K562 (cell line): ENCODE measurements at regions not wholly inside any gene's neighbourhood (a gene's known extent, or its start where the extent isn't known, plus 50 kb on each side); places are given as distances from the start of the nearest gene placed in this dataset.
A peak's percentile ranks its signal among the peaks of the same experiment; 100 is the strongest.

Source experiments
- EGR1 ChIP-seq: fragments of 450-650 bp; conservative IDR thresholded peaks from 2 replicates; pipeline ENCODE4 v1.6.1; 2017; ENCODE audit warnings: mild to moderate bottlenecking
- EHMT2 ChIP-seq: fragments of 450-650 bp; IDR thresholded peaks from 2 replicates; pipeline ENCODE4 v1.6.1; 2018; ENCODE audit warnings: antibody characterized with exemption
- EWSR1 ChIP-seq: fragments of 450-650 bp; IDR thresholded peaks from 2 replicates; pipeline ENCODE4 v1.6.1; 2018; ENCODE audit warnings: borderline replicate concordance, mild to moderate bottlenecking, low read depth, moderate library complexity; ENCODE audit not compliant: partially characterized antibody
- HMGN3 ChIP-seq: IDR thresholded peaks from 2 replicates; pipeline ENCODE4 v1.6.1; 2011; ENCODE audit warnings: borderline replicate concordance, low read depth, mild to moderate bottlenecking, mixed read lengths, low read length; ENCODE audit not compliant: insufficient read length; ENCODE audit errors: extremely low read depth
- IRF2 ChIP-seq: sonication (generic); formaldehyde crosslinking; IDR thresholded peaks from 2 replicates; pipeline ENCODE4 v1.8.1; 2022; ENCODE audit warnings: mild to moderate bottlenecking, missing genetic modification reagents
- KAT2B ChIP-seq: IDR thresholded peaks from one replicate; pipeline ENCODE4 v1.6.1; 2012; ENCODE audit warnings: low read depth, mild to moderate bottlenecking, control low read depth, inconsistent platforms, low read length, moderate library complexity
- KDM5B ChIP-seq: fragments of 200-600 bp; sonication (generic); IDR thresholded peaks from 2 replicates; pipeline ENCODE4 v1.6.1; 2012; ENCODE audit warnings: low read depth, mild to moderate bottlenecking, moderate library complexity, low read length, control low read depth, inconsistent platforms; ENCODE audit not compliant: insufficient replicate concordance
- KLF16 ChIP-seq: IDR thresholded peaks from 2 replicates; pipeline ENCODE4 v1.6.1; 2016; ENCODE audit warnings: antibody characterized with exemption
- NFIC ChIP-seq: fragments of 450-650 bp; IDR thresholded peaks from 2 replicates; pipeline ENCODE4 v1.6.1; 2017; ENCODE audit warnings: mild to moderate bottlenecking, inconsistent platforms
- NR4A1 ChIP-seq, 2 experiments: fragments of 250-450 bp in 1 of 2; fragments of 450-650 bp in 1 of 2; sonication (Bioruptor Pico) in 1 of 2; IDR thresholded peaks; 2 replicates each; pipeline versions ENCODE4 v1.4.0 to v1.6.1; 2016 to 2020; ENCODE audit warnings: mild to moderate bottlenecking in 2 of 2, missing compliant biosample characterization in 1 of 2, missing genetic modification characterization in 1 of 2, moderate library complexity in 1 of 2
- SAP30 ChIP-seq: fragments of 200-600 bp; sonication (generic); IDR thresholded peaks from 2 replicates; pipeline ENCODE4 v1.6.1; 2012; ENCODE audit warnings: borderline replicate concordance, low read depth, mild to moderate bottlenecking, moderate library complexity, low read length, control low read depth, inconsistent platforms; ENCODE audit not compliant: insufficient read depth, poor library complexity, severe bottlenecking
- SMAD3 ChIP-seq: fragments of 450-650 bp; formaldehyde crosslinking; conservative IDR thresholded peaks from 2 replicates; pipeline ENCODE4 v1.4.0; 2020; ENCODE audit warnings: mild to moderate bottlenecking
- SMARCA4 ChIP-seq: fragments of 450-650 bp; IDR thresholded peaks from 2 replicates; pipeline ENCODE4 v1.6.1; 2016
- ZBTB8A ChIP-seq: fragments of 450-650 bp; IDR thresholded peaks from 2 replicates; pipeline ENCODE4 v1.6.1; 2018; ENCODE audit warnings: mild to moderate bottlenecking, moderate library complexity; ENCODE audit not compliant: partially characterized antibody
- ZNF639 ChIP-seq, 2 experiments: fragments of 200-800 bp in 1 of 2; sonication (Bioruptor generic) in 1 of 2; sonication (generic) in 1 of 2; formaldehyde crosslinking in 1 of 2; IDR thresholded peaks in 1 of 2; conservative IDR thresholded peaks in 1 of 2; 2 replicates each; pipeline versions ENCODE4 v1.5.0 to v1.6.1; 2016 to 2020; ENCODE audit warnings: missing compliant biosample characterization in 1 of 2, missing genetic modification characterization in 1 of 2, missing genetic modification reagents in 1 of 2
- TF ChIP-seq, protein P1 (sequence below): fragments of 450-650 bp; IDR thresholded peaks from 2 replicates; pipeline ENCODE4 v1.6.1; 2017; ENCODE audit warnings: antibody characterized with exemption, mild to moderate bottlenecking
- TF ChIP-seq, protein P2 (sequence below): fragments of 250-450 bp; sonication (Bioruptor Pico); IDR thresholded peaks from 2 replicates; pipeline ENCODE4 v1.6.1; 2021; ENCODE audit warnings: mild to moderate bottlenecking
- TF ChIP-seq, protein P3 (sequence below): fragments of 250-450 bp; sonication (Bioruptor Pico); IDR thresholded peaks from 2 replicates; pipeline ENCODE4 v1.4.0; 2020; ENCODE audit warnings: mild to moderate bottlenecking, moderate library complexity, borderline replicate concordance

DNA sequence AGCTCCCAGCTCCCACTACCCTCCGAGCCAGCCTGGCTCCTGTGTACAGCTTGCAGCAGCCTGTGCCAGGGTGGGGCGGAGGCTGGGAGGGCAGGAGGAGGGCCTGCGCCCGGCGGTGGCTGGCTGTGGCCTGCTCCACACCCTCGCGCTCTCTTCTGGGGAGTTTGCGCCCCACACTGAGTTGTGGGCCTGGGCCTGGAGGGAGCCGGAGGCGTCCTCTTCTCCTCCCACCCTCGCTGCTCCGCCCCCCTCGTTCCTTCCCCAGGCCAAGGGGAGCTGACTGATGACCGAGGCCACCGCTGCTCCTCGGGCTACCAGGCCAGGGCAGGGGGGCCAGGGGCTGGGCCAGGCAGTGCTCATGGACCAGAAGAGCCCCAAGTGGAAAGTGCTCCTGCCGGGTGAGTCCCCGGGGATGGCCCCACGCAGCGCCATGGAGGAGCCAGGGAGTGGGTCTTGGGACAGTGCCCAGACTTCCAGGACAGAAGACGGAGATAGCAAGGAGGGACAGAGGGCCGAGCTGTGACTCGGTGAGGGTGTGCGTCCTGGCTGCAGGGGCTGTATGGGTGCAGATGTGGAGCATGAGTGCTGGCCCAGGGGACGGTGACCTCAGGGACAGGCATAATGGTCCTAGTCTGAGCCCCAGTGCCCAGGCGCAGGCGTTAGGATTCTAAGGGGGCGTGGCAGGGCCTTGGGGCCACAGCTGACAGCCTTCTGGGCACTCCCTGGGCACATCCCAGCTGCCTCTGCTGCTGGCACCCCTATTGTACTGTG lies 242.1 kb upstream of the GSE1 start (continued):
- TF ChIP-seq EWSR1 (no peak), EHMT2 (no peak), ZNF639 (CRISPR knock-in tag; conservative IDR thresholded peaks at IDR 0.05 in 1 of 2, IDR thresholded peaks at IDR 0.05 in 1 of 2) (no peak), SAP30 (peak; percentile 14), KDM5B (peak; percentile 50), NR4A1 (CRISPR knock-in tag; IDR thresholded peaks at IDR 0.05) (no peak), NR4A1 (tag; IDR thresholded peaks at IDR 0.05) (peak; percentile 38; the same call in 1 of the 2 replicates), EGR1 (peak; percentile 37), HMGN3 (peak; percentile 24), SMARCA4 (no peak), ZBTB8A (no peak), NFIC (0 out of 2 replicates have a peak, but pooled peaks have one; percentile 15), IRF2 (CRISPR knock-in tag) (0 out of 2 replicates have a peak, but pooled peaks have one; percentile 38), SMAD3 (no peak), KLF16 (no peak), KAT2B (no peak)
- TF ChIP-seq, protein P1, sequence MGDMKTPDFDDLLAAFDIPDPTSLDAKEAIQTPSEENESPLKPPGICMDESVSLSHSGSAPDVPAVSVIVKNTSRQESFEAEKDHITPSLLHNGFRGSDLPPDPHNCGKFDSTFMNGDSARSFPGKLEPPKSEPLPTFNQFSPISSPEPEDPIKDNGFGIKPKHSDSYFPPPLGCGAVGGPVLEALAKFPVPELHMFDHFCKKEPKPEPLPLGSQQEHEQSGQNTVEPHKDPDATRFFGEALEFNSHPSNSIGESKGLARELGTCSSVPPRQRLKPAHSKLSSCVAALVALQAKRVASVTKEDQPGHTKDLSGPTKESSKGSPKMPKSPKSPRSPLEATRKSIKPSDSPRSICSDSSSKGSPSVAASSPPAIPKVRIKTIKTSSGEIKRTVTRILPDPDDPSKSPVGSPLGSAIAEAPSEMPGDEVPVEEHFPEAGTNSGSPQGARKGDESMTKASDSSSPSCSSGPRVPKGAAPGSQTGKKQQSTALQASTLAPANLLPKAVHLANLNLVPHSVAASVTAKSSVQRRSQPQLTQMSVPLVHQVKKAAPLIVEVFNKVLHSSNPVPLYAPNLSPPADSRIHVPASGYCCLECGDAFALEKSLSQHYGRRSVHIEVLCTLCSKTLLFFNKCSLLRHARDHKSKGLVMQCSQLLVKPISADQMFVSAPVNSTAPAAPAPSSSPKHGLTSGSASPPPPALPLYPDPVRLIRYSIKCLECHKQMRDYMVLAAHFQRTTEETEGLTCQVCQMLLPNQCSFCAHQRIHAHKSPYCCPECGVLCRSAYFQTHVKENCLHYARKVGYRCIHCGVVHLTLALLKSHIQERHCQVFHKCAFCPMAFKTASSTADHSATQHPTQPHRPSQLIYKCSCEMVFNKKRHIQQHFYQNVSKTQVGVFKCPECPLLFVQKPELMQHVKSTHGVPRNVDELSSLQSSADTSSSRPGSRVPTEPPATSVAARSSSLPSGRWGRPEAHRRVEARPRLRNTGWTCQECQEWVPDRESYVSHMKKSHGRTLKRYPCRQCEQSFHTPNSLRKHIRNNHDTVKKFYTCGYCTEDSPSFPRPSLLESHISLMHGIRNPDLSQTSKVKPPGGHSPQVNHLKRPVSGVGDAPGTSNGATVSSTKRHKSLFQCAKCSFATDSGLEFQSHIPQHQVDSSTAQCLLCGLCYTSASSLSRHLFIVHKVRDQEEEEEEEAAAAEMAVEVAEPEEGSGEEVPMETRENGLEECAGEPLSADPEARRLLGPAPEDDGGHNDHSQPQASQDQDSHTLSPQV, result peak; percentile 46; the same call in 1 of the 2 replicates
- TF ChIP-seq, protein P2, sequence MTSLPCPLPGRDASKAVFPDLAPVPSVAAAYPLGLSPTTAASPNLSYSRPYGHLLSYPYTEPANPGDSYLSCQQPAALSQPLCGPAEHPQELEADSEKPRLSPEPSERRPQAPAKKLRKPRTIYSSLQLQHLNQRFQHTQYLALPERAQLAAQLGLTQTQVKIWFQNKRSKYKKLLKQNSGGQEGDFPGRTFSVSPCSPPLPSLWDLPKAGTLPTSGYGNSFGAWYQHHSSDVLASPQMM (CRISPR knock-in tag), result no peak
- TF ChIP-seq, protein P3, sequence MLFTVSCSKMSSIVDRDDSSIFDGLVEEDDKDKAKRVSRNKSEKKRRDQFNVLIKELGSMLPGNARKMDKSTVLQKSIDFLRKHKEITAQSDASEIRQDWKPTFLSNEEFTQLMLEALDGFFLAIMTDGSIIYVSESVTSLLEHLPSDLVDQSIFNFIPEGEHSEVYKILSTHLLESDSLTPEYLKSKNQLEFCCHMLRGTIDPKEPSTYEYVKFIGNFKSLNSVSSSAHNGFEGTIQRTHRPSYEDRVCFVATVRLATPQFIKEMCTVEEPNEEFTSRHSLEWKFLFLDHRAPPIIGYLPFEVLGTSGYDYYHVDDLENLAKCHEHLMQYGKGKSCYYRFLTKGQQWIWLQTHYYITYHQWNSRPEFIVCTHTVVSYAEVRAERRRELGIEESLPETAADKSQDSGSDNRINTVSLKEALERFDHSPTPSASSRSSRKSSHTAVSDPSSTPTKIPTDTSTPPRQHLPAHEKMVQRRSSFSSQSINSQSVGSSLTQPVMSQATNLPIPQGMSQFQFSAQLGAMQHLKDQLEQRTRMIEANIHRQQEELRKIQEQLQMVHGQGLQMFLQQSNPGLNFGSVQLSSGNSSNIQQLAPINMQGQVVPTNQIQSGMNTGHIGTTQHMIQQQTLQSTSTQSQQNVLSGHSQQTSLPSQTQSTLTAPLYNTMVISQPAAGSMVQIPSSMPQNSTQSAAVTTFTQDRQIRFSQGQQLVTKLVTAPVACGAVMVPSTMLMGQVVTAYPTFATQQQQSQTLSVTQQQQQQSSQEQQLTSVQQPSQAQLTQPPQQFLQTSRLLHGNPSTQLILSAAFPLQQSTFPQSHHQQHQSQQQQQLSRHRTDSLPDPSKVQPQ (CRISPR knock-in tag), result no peak
